HG03342 (cell line): ENCODE measurements at regions not wholly inside any gene's neighbourhood (a gene's known extent, or its start where the extent isn't known, plus 50 kb on each side); places are given as distances from the start of the nearest gene placed in this dataset.

Source experiments
- ATAC-seq: cut with Tn5 transposase; IDR thresholded peaks from one replicate; pipeline ENCODE4 v1.9.1; 2021; ENCODE audit warnings: mild to moderate bottlenecking, moderate library complexity; ENCODE audit not compliant: unreplicated experiment

DNA sequence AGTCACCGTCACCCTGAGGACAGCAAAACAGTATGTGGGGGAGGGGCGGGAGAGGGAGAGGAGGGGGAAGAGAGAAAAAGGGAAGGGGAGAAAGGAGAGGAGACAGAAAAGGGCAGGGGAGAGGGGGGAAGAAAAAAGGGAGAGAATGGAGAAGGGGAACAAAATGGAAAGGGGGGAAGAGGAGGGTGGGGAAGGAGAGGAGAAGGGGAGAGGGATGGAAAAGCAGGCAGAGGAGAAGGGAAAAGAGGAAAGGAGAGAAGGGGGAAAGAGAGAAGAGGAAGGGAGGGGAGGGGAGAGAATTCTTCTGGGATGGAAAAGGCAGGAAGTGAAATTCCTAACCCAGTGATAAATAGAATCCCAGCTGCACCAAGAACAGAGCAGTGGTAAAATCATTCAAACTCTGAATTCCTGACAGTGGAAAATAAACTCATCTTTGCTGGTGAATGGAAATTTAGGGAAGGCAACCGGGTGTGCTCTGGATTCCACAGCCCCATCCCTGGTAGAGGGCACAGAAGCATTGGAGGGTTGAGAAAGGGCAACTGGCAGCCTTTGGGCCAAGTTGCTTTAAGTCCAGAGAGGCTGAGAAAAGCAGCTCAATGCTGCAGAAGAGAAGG, 244.2 kb downstream of the BCOR start:
- no peak for ATAC-seq

GRCh38 chrX:39854772-39855747, 242.7 kb downstream of the BCOR start:
- peak; percentile 79 for ATAC-seq

DNA sequence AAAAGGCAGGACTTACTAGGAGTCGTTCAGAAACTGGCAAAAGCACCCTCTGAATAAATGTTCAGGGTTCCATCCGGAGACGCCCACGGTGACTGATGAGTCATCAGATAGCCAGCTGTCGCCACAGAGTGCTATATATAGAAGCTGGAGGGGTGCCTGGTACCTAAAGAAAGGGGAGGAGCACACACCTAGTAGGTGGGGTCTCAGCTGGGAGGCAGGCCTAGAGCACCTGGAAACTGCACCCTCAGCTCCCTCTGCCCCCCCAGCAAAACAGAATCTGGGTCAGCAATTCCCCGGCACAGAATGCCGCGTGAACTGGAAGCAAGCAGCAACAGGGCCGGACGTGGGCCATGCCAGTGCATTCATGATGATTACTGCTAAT, 242.0 kb downstream of the BCOR start:
- ATAC-seq, result peak; percentile 47

GRCh38 chrX:39856472-39857121, 241.2 kb downstream of the BCOR start:
- ATAC-seq, result no peak

- no peak for ATAC-seq
Measured at GRCh38 chrX:39857780-39858179, 240.0 kb downstream of the BCOR start.

DNA sequence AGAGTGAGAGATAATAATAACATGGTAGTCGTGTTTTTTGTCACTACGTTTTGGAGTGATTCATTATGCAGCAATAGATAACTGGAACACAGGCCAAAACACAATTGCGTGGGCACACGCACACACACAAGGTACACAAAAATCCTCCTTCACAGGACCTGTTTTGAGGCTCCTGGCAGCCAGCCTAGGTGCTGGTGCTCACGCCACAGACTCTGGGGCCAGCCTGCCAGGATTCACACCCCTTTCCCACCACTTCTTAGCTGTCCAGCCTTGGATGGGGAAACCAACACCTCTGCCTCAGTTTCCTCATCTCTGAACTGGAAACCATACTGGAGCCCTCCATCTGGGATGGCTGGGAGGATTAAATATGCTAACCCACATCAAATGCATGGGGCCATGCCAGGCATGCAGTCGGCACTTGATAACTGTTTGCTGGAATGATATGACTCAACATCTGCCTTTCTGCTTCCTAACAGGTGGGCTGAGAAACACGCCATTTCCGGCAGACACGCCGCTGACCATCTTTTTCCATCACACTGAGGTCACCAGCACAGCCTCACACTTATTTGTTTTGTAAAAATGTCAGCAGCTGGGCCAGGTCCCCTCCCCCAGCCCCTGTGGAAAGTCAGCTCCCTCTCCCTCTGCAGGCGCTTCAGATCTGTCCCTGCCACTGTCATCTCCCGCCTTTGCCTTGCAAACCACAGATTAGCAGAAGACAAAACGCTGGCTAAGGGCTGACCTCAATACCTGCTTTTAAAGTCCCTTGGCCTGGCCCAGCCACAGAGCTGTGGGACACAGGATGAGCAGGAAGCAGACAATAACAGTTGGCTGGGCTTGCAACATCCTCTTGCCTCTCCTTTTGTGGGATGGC, 237.5 kb downstream of the BCOR start:
- peak; percentile 62 for ATAC-seq

- ATAC-seq, result no peak
Measured at GRCh38 chrX:39862963-39863362, 234.8 kb downstream of the BCOR start.

DNA sequence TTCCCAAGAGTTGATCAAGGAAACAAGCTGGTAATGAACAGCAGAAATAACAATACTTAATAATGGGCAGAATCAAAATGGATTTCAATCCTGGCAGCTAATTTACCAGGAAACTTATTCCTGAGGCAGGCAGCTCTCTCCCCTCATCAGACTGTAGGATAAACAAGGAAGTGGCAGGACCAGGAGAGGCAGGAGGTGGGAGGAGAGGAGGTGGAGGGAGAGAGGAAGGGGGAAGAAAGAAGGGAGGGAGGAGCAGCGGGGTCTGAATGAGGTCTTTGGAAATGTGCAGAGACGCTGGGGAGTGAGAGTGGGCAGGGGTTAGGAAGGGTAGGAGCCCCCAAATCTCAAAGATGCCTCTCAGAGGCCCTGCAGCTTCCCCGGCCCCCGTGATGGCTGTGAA, 231.5 kb downstream of the BCOR start:
- no peak for ATAC-seq

GRCh38 chrX:39869846-39870601, 227.7 kb downstream of the BCOR start:
- ATAC-seq, result no peak

- no peak for ATAC-seq
Measured at GRCh38 chrX:39871648-39872047, 226.1 kb downstream of the BCOR start.

DNA sequence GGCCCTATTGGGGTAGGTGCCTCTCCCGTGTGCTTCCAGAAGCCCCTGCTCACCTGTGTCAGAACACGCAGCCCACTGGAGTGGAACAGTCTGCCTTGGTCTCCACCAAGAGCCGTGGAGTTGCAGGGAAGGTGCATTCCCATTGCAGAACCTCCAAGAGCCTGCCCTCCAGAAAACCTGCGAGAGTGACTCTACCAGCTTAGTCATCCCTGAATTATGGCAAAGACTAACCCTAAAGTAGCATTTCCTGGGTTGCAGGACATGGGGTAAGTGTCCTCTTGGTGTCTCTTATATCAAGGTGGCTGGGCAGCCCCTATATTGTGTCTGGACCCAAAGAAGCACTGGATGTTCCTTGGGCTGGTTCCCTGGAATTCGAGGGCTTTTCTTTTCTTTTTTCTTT, 224.6 kb downstream of the BCOR start:
- ATAC-seq, result no peak

DNA sequence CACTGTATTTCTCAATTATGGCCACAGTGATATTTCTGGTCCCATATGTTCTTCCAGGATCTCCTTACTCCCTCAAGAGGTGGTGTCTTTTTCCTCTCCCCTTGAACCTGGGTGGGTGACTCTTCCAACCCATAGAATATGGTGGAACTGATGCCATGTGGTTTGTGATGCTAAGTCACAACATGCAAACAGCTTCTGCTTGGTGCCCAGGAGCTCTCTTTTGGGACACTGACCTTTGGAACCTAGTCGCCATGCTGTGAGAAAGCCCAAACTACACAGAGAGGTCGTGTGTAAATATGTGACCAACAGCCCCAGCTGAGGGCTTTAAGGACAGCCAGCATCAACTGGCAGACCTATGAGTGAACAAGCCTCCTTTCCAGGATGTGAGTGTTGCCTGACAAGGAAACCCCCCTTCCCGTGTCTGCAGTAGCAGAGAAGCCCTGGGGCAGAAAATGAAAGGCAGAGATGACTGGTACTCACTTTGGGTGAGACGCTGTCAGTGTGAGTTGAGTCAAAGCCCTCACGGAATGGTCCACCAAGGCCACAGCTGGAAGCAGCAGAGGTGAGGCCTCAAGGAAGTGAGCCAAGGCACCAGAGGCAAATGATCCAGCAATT, 223.4 kb downstream of the BCOR start:
- peak; percentile 95 for ATAC-seq

DNA sequence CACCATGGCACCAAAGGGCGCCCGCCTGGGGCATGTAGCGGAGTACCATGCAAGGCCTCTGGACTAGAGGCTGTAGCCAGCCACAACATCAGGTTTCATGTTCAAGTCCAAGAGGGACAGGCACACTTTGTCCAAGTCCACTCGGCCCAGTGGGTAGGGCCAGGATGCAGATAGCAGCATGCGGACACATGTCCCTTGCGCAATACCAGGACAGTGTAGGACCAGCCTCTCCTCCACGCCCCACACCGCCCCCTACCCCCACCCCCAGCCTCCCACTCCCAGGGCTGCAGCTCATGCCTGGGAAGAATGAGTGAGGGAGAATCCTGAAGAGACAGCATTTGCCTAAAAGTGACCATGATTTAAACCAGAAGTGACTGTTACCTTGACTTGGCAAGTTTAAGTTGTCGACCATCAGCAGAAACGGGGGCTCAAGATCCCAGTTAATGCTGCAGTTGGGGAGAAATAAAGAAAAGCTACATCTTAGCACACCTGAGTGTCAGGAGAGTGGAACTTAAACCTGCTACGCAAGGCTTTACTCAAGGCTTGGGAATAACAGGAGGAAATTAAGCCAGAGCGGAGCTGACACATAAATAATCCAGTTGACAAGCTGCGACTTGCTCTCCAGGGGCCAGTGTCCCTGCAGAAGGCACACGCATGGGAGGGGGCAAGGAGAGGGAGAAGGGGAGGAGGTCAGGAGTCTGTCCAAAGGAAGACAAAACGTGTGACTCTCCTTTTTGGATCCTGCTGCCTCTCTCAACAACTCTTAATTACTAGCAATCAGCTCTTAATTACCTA, 221.7 kb downstream of the BCOR start:
- ATAC-seq, result no peak

GRCh38 chrX:39877905-39878304, 219.9 kb downstream of the BCOR start:
- no peak for ATAC-seq

DNA sequence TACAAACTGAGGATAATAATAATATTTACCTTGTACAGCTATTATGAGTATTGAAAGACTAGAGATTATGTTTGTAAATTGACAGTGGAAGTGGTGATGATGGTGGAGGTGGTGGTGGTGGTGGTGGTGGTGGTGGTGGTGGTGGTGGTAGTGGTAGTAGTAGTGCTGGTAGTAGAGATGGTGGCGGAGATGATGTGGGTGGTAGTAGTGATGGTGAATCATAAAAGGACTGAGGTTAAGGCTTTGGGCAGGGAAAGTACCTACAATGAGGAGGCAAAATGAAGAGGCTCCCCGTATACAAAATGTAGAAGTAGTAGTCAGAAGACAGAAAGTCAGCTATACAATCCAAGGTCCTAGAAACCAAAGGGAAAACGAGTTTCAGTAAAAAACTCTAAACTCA, 214.1 kb downstream of the BCOR start:
- no peak for ATAC-seq

DNA sequence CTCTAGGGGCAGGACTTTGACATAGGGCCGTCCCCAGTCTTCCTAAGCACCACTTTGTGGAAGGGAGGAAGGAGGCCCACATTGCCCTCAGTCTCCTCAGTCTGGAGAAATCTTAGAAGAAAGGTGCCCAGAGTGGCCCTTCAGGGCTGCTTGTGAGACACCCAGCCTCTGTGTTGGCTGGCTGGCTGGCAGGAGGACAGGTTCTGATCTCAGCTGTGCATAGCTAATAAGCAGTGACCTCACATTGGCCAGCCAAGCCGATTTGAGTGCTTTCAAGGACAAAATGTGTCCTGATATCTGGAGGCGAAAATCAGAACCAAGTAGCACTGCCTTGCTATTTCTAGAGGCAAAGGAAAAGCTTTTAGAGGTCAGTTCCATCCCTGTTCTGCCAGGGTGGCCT, 211.5 kb downstream of the BCOR start:
- ATAC-seq, result no peak

- no peak for ATAC-seq
Measured at GRCh38 chrX:39888730-39889129, 209.0 kb downstream of the BCOR start.

DNA sequence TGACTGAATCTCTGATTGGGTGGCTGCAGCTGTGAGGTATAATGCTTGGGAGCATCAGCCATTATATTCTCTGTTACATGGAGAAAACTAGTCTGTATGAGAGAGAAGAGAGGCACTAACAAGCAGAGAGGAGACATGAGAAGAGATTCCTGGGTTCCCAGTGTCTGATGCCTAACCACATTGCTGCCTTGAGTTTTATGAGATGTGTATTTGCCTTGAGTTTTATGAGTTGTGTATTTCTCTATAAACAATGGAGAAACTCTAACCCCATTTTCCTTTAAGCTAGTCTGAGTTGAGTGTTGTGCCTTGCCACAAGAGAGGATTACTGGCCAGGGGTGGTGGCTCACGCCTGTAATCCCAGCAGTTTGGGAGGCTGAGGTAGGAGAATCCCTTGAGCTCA, 208.1 kb downstream of the BCOR start:
- ATAC-seq, result no peak

DNA sequence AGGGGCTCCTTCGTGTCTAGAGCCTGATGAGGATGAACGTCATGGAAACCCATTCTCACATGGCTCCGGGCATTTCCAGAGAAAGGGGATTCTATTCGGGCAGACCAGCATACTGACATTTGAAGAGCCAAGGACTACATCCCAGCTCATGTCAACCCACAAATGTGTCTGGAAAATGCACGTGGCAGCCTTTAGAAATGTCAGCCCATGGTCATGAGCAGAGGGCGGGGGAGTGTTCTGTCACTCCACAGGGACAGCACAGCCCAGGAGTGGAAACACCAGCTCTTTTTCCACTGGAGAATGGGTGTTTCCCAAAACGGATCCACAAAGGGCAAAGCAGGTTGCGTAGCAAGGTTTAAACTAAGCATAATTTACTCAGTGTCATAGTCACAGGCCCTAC, 207.0 kb downstream of the BCOR start:
- ATAC-seq, result no peak
